ENCODE measurements at regions not wholly inside any gene's neighbourhood (a gene's known extent, or its start where the extent isn't known, plus 50 kb on each side); places are given as distances from the start of the nearest gene placed in this dataset.

- TF ChIP-seq CTCF (conservative IDR thresholded peaks at IDR 0.05 in 1 of 2, IDR thresholded peaks at IDR 0.05 in 1 of 2; ENCODE audit: extremely low read depth in 1 of 2, insufficient read depth in 1 of 2, low read depth in 1 of 2, low read length in 2 of 2), result no peak
- no peak for TF ChIP-seq EZH2 (IDR thresholded peaks at IDR 0.05; ENCODE audit: borderline replicate concordance, low read length)
Measured at GRCh38 chr4:30495651-30496310, 224.4 kb upstream of the PCDH7 start.

Data from mammary epithelial cell (primary cell).